HFF-Myc (cell line): ENCODE measurements at regions not wholly inside any gene's neighbourhood (a gene's known extent, or its start where the extent isn't known, plus 50 kb on each side); places are given as distances from the start of the nearest gene placed in this dataset.

Source experiments
- DNase-seq: peaks from one replicate; pipeline ENCODE4 v3.0.0-alpha.2; 2011; ENCODE audit warnings: low read depth; ENCODE audit errors: extremely low read depth
- H3K4me3 ChIP-seq: replicated peaks from 2 replicates; pipeline ENCODE4 v1.5.1; 2011; ENCODE audit warnings: low read depth, mild to moderate bottlenecking, control low read depth, low read length
- TF ChIP-seq, protein P1 (sequence below): IDR thresholded peaks from 2 replicates; pipeline ENCODE4 v1.5.1; 2012; ENCODE audit warnings: mild to moderate bottlenecking, low read depth, low read length, control low read depth; ENCODE audit errors: missing control alignments

GRCh38 chr1:88484881-88485280, 199.2 kb upstream of the PKN2 start:
- no peak overlapping the region for H3K4me3 ChIP-seq
- TF ChIP-seq, protein P1, sequence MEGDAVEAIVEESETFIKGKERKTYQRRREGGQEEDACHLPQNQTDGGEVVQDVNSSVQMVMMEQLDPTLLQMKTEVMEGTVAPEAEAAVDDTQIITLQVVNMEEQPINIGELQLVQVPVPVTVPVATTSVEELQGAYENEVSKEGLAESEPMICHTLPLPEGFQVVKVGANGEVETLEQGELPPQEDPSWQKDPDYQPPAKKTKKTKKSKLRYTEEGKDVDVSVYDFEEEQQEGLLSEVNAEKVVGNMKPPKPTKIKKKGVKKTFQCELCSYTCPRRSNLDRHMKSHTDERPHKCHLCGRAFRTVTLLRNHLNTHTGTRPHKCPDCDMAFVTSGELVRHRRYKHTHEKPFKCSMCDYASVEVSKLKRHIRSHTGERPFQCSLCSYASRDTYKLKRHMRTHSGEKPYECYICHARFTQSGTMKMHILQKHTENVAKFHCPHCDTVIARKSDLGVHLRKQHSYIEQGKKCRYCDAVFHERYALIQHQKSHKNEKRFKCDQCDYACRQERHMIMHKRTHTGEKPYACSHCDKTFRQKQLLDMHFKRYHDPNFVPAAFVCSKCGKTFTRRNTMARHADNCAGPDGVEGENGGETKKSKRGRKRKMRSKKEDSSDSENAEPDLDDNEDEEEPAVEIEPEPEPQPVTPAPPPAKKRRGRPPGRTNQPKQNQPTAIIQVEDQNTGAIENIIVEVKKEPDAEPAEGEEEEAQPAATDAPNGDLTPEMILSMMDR = no peak
- DNase-seq = no peak

- no peak overlapping the region for H3K4me3 ChIP-seq
- no peak for DNase-seq
- TF ChIP-seq, protein P1 = no peak
These were observed 195.8 kb upstream of the PKN2 start for GRCh38 chr1:88488237-88488636.

DNA sequence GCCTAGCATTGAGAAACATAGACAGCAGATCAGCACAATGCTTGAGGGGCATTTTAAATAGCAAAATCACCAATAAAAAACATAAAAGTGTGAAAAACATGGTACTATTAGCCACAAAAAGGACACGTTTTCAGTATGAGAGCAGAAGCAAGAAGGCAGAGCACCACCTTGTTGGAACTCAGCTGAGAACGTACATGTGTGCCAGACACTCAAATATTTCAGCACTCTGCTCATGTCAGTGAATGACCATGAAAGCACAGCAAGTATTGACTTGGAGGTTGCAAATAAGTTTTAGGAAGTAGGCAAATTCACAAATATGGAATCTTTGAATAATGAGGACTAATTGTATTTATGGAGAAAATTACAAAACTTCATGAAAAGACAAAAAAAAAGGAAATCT, 193.4 kb upstream of the PKN2 start:
- no peak overlapping the region for H3K4me3 ChIP-seq
- TF ChIP-seq, protein P1 = no peak
- no peak for DNase-seq

DNA sequence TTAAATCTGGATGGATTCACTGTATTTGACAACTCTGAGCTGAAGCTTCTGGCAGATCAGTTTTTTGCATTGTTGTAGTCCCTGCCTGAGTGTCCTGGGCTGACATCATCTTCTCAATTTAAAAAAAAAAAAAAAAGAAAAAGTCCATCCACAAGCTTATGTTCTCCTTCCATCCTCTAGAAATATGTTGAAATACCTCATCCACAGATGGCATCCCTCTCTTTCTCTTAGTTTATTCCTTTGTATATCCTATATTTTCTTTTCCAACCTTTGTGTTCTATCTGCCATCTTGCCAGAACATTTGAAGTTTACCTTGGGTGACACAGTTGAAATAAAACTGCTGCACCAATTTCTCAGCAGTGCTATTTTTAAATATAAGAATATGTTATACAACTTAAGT, 184.4 kb upstream of the PKN2 start:
- TF ChIP-seq, protein P1 = no peak
- no peak overlapping the region for H3K4me3 ChIP-seq
- DNase-seq = no peak

- H3K4me3 ChIP-seq = no peak overlapping the region
- TF ChIP-seq, protein P1 = no peak
- no peak for DNase-seq
These were observed 181.2 kb upstream of the PKN2 start for GRCh38 chr1:88502886-88503285.

- DNase-seq = no peak
- H3K4me3 ChIP-seq = no peak overlapping the region
- TF ChIP-seq, protein P1 = no peak
These were observed 180.4 kb upstream of the PKN2 start for GRCh38 chr1:88503646-88504045.

DNA sequence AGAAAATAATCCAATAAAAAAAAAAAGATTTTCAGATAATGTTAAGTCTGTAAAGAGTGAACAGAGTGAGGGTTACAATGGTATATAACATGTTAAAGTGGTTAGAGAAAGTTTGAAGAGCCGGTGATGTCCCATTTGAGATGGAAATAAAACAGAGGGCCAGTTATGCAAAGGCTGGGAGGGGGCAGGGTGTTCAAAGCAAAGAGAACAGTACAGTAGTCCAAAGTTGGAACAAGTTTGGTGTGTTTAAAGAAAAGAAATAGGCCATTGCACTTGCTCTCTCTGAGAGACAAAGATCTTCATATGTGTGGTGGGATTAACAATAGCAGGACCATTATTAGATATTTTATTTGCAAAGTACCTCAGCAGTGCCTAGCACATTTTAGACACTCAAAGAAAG, 179.5 kb upstream of the PKN2 start:
- TF ChIP-seq, protein P1 = no peak
- H3K4me3 ChIP-seq = no peak overlapping the region

More for the DNA sequence above, 179.5 kb upstream of the PKN2 start:
- no peak for DNase-seq
